UCSD-AML1 (cell line): ENCODE measurements at regions not wholly inside any gene's neighbourhood (a gene's known extent, or its start where the extent isn't known, plus 50 kb on each side); places are given as distances from the start of the nearest gene placed in this dataset.
"Not testable (repeated sequence)": the region's sequence is repeated elsewhere in the genome, so short reads cannot be mapped to it uniquely, and the experiment has no call there.

ENCODE experiments used
- DNase-seq: peaks from one replicate; lab custom pipeline; 2025; ENCODE audit not compliant: unreplicated experiment; lab: John Stamatoyannopoulos, UW

DNA sequence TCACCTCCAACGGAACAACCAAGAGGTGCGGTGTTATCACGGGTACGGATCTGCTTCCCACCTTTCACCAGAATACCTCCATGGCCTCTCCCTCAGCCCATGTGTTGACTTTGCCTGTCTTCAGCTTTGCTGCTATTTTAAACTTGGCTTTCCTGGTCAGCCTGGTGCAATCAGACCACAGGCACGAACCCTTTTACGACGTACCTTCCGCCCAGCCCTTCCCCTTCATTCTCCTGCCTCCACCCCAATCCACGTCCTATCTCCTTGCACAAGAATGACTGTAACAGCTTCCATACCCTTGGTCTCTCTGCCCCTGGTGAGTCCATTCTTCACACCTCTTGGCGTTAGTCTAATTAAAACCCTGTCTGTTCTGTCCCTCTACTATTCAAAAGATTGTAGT is 431.7 kb downstream of the EFNB2 start:
- DNase-seq: no peak

DNA sequence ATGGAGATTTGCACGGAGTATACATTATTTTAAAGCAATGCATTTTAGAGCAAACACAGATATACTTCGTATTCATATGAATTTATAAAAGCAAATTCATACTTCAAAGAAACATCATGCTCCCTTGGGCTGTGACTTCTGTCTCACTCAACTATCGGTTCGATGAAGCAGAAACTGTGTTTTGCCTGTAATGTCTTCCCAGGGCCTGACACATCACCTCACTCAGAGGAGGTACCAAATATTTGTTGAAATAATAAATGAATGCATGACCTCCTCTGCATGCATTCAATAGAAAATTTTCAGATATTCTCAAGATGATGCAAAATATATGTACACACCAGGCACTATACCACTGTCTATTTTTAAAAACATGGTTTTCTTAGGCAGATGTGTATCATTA is 432.7 kb downstream of the EFNB2 start:
- no peak for DNase-seq

DNA sequence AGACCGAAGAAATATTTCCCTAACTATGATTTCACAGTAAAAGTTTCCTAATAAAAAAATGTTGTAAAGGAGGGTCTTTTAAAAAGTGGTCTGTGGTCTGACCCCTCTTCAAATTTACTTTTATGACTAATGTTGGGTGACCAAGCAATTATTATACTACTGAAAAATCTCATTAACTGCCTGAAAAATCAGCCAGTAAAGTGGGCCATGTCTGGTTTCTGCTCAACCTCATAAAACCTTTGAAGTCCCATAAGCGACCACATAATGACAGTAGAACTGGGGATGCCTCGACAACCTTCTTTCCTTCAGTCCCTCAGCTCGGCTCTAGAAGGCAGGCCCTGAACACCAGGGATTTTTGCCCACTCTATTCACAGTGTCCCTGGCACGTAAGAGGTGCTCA is 434.3 kb downstream of the EFNB2 start:
- DNase-seq: no peak

DNA sequence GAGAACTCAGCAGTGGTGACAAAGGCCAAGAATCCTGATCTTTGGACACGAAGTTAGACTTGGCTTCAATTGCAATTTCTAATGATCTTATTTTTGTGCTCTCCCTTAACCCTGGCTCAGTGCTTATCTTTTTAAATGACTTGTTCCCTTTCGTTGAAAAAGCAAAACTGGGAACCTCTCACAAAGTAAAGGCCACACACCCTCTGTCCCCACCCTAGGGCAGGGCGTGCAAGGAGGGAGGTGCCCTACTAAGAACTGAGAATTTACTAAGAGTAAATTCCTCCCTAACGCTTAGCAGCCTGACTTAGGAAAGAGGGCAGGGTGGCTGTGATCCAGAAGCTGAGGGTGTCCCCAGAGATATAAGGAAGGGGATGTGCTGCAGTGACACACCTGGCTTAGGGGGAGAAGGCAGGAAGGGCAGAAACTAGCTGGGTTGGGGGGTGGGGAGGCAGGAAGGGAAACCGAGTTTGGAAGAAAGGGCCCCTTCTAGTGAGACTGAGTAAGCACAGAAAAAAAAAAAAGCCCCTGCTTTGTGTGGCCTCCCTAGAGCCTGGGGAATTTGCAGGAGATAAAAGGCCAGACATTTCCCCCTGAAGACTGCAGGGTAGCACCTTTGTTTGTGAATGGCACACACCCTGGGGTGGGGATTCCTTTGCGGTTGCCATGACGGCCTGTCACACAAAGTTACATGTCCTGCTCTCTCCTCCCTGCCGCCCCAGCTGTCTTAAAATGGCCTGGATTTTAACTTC is 435.1 kb downstream of the EFNB2 start:
- DNase-seq: no peak

DNA sequence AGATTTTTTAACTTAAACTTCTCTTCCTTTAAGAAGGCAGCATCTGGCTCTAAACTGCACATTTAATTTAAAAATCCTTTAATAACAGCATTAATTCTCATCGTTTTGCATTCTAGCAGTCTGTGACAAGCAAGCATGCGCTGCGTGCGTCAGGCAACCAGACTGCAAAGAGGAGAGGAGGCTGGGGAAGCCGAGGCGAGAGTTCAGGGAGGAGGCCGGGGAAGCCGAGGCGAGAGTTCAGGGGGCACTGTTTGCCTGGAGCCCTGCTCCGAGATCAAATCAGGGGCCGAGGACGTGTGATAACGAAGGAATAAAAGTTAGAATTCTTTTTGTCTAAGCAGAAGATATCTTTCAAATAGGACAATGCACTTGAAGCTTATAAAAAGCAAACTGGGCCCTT is 435.7 kb downstream of the EFNB2 start:
- no peak for DNase-seq

DNA sequence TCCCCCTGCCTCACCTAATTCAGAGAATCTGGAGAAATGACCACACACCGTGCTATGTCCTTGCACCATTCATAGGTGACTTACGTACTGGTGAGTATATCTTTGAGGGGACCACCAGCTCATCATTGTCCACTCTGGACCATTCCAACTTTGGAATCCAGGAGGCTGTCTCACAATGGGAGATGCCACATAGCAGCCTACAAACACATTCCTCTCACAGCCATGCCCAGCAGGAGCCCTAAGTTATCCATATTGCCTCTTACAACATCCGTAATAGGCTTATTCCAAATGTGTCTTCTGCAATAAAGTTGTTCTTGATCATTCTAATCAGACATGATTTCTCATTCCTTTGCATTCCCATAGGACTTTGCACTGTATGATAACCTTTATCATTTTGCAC is 436.7 kb downstream of the EFNB2 start:
- DNase-seq: no peak

DNA sequence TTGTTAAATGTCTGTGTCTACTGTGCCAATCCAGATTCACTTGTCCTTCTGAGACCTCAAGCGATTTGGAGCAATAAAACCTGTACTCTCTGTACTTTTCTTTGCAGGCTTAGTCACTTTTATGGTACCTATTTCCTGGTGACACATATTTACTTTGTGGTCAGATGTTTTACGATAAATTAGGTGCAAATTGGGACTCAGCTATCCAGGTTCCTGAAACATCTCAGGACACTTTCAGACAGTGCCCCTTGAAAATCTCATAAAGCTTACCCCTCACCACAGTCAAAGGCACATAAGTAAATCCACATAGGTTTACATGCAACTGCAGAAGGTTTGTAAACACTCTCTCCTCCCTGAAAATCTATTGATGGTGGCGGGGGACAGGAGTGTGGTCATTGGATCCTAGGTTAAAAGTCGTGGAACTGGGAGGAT is 438.8 kb downstream of the EFNB2 start:
- no peak for DNase-seq

DNA sequence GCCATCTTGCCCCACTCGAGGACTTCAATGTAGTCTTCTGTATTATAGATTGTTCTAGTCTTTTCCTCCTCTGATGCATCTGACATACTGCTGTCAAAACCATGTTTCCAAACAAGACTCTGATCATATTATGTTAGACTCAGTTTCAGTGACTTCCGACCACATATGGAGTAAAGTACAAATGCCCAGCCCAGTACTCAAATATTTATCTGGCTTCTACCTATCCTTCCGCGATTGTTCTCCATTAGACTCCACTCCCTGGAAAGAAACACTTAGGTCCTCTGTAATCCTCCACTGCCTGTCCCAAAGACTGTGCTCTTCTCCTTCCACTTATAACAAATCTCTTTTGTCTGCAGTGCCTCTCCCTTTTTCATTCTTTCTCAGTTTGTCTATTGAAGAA is 439.5 kb downstream of the EFNB2 start:
- DNase-seq: no peak

DNA sequence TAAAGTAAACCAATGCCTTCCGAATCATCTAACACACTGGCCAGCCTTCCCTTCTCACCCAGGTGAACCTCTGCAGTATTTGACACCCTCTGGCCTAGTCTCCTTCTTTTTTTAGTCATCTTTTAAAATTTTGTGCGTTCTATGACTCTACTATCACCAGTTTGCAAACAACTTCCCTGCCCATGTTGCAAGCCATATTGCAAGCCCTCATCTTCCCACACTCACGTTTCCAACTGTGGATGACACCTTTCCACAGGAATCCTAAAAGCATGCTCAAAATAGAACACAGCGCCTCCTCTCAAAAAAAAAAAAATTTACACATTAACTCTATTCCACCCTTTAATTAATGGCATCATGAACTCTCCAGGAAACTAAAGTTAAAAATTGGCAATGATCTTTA is 440.1 kb downstream of the EFNB2 start:
- DNase-seq: no peak

DNA sequence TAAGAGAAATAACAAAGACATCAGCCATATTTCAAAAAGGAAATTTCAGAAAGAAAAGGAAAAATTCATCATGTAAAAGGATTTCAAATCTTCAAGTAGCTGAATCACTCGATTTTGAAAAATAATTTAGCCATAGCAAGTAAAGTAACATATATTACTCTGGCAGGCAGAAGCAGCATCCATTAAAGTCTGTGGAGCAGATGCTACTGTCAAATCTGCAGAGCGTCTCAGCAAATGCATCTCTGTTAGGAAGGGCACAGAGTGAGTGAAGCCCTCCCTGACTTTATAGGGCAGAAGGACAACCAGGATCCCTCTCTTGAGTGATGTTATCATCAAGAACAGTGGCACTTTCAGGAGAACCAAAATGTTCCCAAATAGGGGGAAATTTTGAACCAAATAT is 445.5 kb downstream of the EFNB2 start:
- no peak for DNase-seq

DNA sequence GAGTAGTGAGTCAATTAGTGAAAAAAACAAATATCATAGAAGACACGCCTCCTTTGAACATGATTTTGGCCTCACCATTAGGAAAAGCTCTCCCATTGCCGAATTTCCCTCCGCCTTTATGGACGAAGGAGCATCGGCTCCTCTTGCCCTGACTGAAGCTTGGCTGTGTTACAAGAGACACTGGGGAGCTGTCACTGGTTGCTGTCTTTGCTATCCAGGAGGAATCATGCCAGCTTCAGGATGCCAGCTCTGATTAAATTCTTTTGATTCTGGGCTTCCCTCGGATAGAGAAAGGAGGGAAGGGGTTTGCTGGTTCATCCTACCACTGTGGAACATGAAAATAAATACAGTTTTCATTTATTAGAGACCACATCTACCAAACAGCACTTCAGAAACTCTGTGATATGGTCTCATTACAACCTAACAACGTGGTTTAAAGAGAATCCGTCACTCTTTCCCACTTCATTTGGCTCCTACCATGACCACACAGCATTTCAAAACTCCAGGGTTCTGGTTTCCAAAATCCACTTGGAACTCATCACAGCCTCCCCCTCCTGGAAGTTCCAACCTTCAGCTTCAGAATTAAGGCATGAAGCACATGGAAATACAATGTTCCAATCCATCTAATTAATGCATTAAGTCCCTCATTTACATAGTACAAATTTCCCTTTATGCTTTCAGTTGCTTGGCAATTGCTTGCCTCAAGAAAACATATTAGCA is 446.0 kb downstream of the EFNB2 start:
- DNase-seq: no peak

DNA sequence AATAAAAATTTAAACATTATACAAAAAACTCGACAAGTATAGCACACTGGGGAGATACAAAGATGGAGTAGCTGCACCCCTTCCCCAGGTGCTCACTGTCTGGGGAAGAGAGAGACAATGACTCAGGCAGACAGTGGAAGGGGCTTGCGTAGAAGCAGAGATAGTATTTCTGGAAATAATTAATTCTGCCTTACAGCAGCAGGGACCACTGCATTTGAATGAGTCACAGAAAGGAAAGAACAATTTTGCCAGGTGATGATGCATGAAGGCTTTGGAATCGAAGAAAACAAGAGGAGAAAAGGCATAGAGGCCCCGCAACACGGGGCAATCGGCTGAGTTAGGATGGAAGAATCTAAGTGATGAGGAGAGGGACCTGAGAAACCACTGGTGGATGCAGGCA is 447.4 kb downstream of the EFNB2 start:
- no peak for DNase-seq

DNA sequence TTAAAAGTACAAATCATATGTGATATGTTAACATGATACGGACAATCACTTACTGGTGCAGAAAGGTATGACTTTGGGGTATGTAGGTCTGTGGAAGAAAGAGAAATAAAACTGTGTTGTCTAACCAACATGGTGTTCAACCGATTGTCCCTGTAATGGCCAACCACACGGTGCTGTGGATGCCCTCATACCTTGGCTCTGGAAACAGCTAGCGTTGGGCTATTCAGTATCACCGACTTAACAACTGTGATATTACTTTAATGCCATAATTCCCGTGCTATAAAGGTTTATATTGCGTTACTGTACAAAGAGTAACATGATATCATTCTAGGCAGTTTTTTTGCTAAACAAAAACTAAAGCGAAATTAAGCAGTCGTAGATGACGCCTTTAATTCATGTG is 448.3 kb downstream of the EFNB2 start:
- no peak for DNase-seq

DNA sequence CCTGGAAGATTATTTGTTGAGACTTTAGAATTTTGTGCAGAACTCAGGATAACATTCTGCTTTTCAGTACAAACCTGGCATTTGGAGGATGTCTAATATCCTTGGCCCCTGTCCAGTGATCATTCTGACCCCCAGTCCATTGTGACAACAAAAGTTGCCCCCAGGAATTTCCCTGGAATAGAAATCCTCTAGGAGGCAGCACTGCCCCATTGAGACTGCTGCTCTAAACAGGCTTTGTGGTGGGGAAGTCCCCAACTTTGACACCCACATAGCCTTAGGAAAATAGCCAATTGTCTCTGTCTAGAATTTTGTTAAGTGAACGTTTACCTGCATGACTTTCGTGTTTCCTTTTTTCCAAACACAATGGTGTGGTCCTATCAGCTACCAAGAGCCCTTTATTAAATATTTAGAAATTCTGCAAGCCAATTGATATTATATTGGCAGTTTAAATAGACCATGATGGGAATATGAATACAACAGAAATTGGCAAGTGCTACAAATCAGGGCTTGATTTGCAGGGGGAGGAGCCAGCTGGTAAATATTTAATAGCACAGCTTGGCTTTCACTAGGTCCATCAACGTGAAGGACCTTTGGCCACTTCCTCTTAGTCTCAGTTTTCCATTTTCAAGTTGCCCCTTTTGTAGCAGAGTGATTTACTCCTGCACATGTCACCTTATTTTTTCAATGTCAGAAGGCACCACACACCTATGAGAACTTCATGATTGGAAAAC is 451.7 kb downstream of the EFNB2 start:
- no peak for DNase-seq

DNA sequence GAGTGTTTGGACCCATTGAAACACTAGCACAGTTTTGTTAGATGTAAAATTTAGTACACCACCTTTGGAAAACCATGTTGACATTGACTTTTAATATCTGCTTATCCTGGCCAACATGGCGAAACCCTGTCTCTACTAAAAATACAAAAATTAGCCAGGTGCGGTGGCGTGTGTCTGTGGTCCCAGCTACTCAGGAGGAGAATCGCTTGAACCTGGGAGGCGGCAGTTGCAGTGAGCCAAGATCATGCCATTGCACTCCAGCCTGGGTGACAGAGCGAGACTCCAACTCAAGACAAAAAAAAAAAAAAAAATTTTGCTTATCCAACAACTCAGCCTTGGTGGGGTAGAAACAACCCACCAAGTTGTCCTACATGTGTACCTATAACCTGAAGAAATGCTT is 454.2 kb downstream of the EFNB2 start:
- not testable (repeated sequence) for DNase-seq

DNA sequence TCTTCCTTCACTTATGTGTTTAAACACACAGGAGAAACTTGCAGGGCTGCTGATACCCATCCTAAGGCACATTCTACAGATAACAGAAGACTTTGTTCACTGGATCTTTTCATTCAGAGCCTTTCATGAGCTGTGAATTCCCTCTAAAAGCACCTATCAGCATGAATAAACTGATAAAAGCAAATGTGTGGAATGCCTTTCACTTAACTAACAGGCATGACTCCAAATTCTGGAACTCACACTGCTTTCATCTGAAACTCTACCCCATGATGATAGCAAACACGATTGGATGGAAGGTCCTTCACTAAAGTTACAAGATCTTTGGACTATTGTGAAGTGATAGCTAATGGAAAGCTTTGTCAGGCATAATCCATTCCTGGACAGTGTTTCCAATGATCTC is 457.3 kb downstream of the EFNB2 start:
- no peak for DNase-seq

DNA sequence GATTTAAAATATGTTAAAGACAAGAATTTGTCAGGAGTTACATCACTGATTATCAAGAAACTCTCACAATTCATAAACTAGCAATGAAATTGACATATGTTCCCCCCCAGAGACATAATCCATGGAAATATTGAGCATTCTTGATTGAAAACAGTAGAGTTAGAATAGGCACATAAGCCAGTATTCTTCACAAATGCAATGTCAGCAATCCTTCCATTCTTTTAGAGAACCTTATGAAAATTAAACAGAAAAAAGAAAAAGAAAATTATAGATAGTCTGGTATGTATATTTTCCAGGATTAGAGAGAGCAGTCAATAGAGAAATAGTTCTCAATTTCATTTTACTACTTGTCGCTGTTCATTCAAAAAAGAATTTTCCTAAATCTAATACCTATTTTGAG is 458.4 kb downstream of the EFNB2 start:
- no peak for DNase-seq

DNA sequence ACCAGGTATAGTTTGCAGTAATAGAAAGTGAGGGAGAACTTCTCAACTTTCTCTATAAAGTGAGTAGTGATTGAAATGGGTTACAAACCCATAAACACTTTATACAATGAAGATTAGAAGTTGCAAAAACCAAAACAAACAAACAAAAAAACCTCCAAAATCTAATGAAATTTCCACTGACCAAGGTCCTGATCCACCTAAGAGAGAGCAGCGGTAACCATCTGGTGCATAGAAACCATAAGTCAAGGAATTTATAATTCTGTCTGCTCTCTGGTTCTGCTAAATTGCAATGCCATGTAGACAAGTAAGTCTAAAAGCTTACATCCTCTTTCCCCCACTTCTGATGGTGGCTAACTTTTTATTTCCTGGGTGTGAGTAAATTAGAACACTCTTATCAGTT is 463.4 kb downstream of the EFNB2 start:
- no peak for DNase-seq

DNA sequence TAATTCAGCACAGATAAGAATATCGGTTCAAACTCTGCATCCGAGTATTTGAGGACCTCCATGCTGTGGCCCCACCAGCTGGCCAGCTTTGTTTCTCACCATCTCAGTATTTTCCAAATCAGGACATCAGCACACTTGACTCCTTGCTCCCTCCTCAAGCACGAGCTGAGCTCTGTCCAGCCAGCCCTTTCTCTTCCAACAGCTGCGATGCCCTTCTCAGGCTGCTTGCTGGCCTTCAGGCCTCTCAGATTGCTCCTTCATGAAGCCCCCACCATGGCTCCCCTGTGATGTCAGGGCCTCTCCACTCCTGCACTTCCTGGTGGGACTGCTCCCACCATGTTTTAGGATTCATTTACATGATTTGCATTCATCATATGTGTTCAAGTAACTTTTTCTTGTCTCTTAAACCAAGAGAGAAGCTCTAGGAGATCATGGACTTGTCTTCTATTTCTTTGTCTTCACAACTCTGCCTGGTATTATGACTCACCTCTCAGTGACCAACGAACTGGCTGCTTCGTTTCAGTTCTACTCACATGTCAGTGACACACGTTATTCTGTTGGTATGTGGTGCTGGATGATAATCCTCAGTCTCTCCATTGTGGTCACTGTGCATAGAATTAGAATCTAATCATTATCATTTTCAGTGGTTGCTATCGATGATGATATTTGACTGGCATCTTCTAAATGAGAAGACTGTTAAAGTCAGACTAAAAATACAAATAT is 471.7 kb downstream of the EFNB2 start:
- no peak for DNase-seq

DNA sequence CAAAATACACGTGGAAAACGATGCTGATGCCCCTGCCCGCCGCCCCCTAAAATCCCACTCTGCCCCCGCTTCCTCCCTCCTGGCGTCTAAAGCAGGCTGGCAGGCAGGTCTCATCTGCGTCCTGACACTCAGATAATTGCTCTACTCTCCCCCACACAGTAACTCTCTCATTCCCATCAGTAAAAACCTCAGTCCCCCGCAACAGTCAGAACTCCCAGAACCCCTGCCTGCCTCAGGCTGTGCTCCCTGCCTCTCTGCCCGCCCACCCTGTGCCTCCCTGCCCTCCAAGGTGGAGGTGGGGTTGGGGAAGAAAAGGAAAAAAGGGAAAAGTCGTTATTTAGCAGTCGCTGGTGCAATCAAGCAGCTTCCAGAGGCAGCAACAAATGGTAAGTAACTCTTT is 473.7 kb downstream of the EFNB2 start:
- DNase-seq: no peak

DNA sequence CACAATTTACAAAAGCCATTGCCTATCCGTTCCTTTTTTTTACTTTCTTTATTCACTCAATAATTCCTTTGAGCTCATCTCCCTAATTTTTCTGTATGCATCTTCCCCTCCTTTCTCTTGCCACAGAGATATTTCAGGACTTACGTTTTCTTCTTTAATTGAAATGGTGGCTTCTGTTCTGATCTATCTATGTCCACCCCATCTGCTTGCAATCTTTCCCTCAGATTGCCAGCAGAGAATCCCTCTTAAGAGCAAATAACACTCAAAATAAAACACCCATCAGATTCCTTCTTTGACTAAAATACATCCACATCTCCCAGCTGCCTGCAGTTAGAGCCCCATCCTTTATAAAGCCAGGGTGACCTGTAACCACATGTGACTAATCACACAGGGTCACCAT is 478.6 kb downstream of the EFNB2 start:
- no peak for DNase-seq
